MM.1S (cell line): ENCODE measurements at regions not wholly inside any gene's neighbourhood (a gene's known extent, or its start where the extent isn't known, plus 50 kb on each side); places are given as distances from the start of the nearest gene placed in this dataset.
"Not testable (repeated sequence)": the region's sequence is repeated elsewhere in the genome, so short reads cannot be mapped to it uniquely, and the experiment has no call there.

Experiments
- DNase-seq: peaks from one replicate; pipeline ENCODE4 v3.0.0-alpha.2; 2015
- H2AFZ ChIP-seq: fragments of 300-600 bp; sonication (generic); 2 replicates; pipeline ENCODE4 v1.6.0; 2016; ENCODE audit warnings: antibody characterized with exemption, low read length
- H3F3A ChIP-seq: fragments of 300-600 bp; sonication (generic); 2 replicates; pipeline ENCODE4 v1.6.1; 2016; ENCODE audit warnings: mild to moderate bottlenecking, antibody characterized with exemption, low read length, moderate library complexity, mixed read lengths; ENCODE audit not compliant: insufficient read depth
- H3K27ac ChIP-seq: fragments of 300-600 bp; sonication (generic); 2 replicates; pipeline ENCODE4 v1.5.1; 2016; ENCODE audit warnings: mild to moderate bottlenecking, low read length
- H3K27me3 ChIP-seq: fragments of 300-600 bp; sonication (generic); replicated peaks from 2 replicates; pipeline ENCODE4 v1.6.0; 2016; ENCODE audit warnings: low read length; ENCODE audit not compliant: insufficient read depth
- H3K36me3 ChIP-seq: fragments of 300-600 bp; sonication (generic); replicated peaks from 2 replicates; pipeline ENCODE4 v1.6.1; 2016; ENCODE audit warnings: mild to moderate bottlenecking, low read length, mixed read lengths; ENCODE audit not compliant: insufficient read depth
- H3K4me1 ChIP-seq: fragments of 300-600 bp; sonication (generic); 2 replicates; pipeline ENCODE4 v1.6.1; 2016; ENCODE audit warnings: low read length, mixed read lengths
- H3K4me2 ChIP-seq: fragments of 300-600 bp; sonication (generic); 2 replicates; pipeline ENCODE4 v1.6.0; 2016; ENCODE audit warnings: low read depth, low read length
- H3K4me3 ChIP-seq: fragments of 300-600 bp; sonication (generic); 2 replicates; pipeline ENCODE4 v1.5.1; 2016; ENCODE audit warnings: low read length, mixed read lengths
- H3K79me2 ChIP-seq: fragments of 300-600 bp; sonication (generic); 2 replicates; pipeline ENCODE4 v1.6.1; 2016; ENCODE audit warnings: mixed run types, low read length, mixed read lengths
- H3K9ac ChIP-seq: fragments of 300-600 bp; sonication (generic); 2 replicates; pipeline ENCODE4 v1.6.1; 2016; ENCODE audit warnings: low read length, mixed read lengths
- H3K9me2 ChIP-seq: fragments of 300-600 bp; sonication (generic); replicated peaks from 2 replicates; pipeline ENCODE4 v1.6.1; 2016; ENCODE audit warnings: mild to moderate bottlenecking, low read length, mixed read lengths; ENCODE audit not compliant: insufficient read depth
- H3K9me3 ChIP-seq: fragments of 300-600 bp; sonication (generic); replicated peaks from 2 replicates; pipeline ENCODE4 v1.6.1; 2016; ENCODE audit warnings: mild to moderate bottlenecking, low read length, mixed read lengths; ENCODE audit not compliant: insufficient read depth
- H4K20me1 ChIP-seq: fragments of 300-600 bp; sonication (generic); 2 replicates; pipeline ENCODE4 v1.6.1; 2016; ENCODE audit warnings: mild to moderate bottlenecking, low read length, moderate library complexity, mixed read lengths; ENCODE audit not compliant: insufficient read depth
- EZH2 ChIP-seq: fragments of 300-600 bp; sonication (generic); optimal IDR thresholded peaks from 2 replicates; pipeline ENCODE3; 2017; ENCODE audit warnings: low read depth, mild to moderate bottlenecking, antibody characterized with exemption, low read length, mixed read lengths
- EZH2phosphoT487 ChIP-seq: fragments of 300-600 bp; sonication (generic); IDR thresholded peaks from 2 replicates; pipeline ENCODE4 v1.6.1; 2018; ENCODE audit warnings: antibody characterized with exemption, low read length
- TF ChIP-seq, protein P1 (sequence below): fragments of 300-600 bp; sonication (generic); IDR thresholded peaks from 2 replicates; pipeline ENCODE4 v1.5.1; 2016; ENCODE audit warnings: antibody characterized with exemption, low read length, mixed read lengths

DNA sequence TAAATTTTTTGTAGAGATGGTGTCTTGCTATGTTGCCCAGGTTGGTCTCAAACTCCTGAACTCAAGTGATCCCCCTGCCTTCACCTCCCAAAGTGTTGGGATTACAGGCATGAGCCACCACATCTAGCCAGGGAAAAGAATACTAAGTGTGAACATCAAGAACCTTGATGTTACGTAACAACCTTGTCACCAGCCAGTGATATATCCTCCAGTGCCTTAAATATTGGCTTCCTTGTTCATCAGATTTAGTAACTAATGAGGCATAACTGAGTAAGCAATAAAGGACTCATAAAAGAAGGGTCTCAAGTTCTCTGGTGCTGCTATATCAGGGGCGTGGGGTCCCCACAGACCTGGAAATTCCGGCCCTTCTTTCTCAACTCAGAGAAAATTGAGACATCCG lies 60.5 kb upstream of the ENPEP start:
- no peaks in the 10 kb centered on the region for H4K20me1 ChIP-seq
- H3K9me3 ChIP-seq, result no peaks in the 10 kb centered on the region
- H3K9ac ChIP-seq, result no peak overlapping the region
- no peaks in the 10 kb centered on the region for H3F3A ChIP-seq
- no peaks in the 10 kb centered on the region for H3K9me2 ChIP-seq
- no peaks in the 10 kb centered on the region for H3K79me2 ChIP-seq
- no peaks in the 10 kb centered on the region for H3K36me3 ChIP-seq
- no peaks in the 10 kb centered on the region for H3K4me1 ChIP-seq
- H3K4me2 ChIP-seq, result no peak overlapping the region
- H3K27me3 ChIP-seq, result no peaks in the 10 kb centered on the region
- H3K4me3 ChIP-seq, result no peak overlapping the region
- H2AFZ ChIP-seq, result no peak overlapping the region
- no peak for DNase-seq
- no peak overlapping the region for H3K27ac ChIP-seq
- TF ChIP-seq EZH2phosphoT487 (no peak), EZH2 (no peak)
- TF ChIP-seq, protein P1, sequence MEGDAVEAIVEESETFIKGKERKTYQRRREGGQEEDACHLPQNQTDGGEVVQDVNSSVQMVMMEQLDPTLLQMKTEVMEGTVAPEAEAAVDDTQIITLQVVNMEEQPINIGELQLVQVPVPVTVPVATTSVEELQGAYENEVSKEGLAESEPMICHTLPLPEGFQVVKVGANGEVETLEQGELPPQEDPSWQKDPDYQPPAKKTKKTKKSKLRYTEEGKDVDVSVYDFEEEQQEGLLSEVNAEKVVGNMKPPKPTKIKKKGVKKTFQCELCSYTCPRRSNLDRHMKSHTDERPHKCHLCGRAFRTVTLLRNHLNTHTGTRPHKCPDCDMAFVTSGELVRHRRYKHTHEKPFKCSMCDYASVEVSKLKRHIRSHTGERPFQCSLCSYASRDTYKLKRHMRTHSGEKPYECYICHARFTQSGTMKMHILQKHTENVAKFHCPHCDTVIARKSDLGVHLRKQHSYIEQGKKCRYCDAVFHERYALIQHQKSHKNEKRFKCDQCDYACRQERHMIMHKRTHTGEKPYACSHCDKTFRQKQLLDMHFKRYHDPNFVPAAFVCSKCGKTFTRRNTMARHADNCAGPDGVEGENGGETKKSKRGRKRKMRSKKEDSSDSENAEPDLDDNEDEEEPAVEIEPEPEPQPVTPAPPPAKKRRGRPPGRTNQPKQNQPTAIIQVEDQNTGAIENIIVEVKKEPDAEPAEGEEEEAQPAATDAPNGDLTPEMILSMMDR, result no peak

DNA sequence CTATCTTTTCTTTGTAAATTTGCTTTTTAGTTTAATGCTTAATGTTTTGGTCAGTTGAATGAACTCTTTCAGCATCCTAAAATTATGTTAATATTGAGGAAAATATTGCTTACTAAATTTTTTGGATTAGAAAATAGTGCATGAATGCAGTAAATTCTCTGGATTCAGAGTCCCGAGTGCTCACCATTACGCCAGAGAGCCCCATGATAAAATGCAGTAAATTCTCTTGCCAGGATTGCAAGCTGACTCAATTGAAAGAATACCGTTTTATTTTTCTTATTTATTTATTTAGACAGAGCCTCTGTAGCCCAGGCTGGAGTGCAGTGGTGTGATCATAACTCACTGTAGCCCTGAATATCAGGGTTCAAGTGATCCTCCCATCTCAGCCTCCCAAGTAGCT lies 60.9 kb upstream of the ENPEP start:
- H3K9ac ChIP-seq, result no peak overlapping the region
- H4K20me1 ChIP-seq, result no peaks in the 10 kb centered on the region
- no peaks in the 10 kb centered on the region for H3K9me2 ChIP-seq
- no peak overlapping the region for H3K4me3 ChIP-seq
- H3K9me3 ChIP-seq, result no peaks in the 10 kb centered on the region
- DNase-seq, result no peak
- no peaks in the 10 kb centered on the region for H3K79me2 ChIP-seq
- H3K27ac ChIP-seq, result no peak overlapping the region
- no peaks in the 10 kb centered on the region for H3K36me3 ChIP-seq
- no peak for TF ChIP-seq EZH2
- TF ChIP-seq, protein P1, result no peak
- no peak for TF ChIP-seq EZH2phosphoT487
- H3K4me2 ChIP-seq, result no peak overlapping the region
- no peak overlapping the region for H2AFZ ChIP-seq
- H3F3A ChIP-seq, result no peaks in the 10 kb centered on the region
- H3K4me1 ChIP-seq, result no peaks in the 10 kb centered on the region
- H3K27me3 ChIP-seq, result no peaks in the 10 kb centered on the region

DNA sequence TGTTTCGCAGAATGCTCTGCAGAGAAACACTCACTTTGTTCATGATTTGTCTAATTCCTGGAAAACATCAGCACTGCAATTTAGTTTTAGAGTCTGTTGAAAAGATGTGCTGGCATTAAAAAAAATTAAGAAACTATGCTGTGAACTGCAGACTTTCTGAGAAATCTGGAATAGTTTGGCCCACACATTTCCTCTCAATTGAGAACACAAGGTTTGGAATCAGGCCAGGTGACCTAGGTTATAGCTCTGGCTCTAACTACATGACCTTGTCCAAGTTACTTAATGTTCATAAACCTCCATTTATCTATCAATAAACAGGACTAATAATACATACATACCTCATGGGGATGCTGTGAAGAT lies 61.4 kb upstream of the ENPEP start:
- H3K9ac ChIP-seq, result no peak overlapping the region
- no peak for DNase-seq
- no peaks in the 10 kb centered on the region for H4K20me1 ChIP-seq
- H3K4me3 ChIP-seq, result no peak overlapping the region
- H3K27ac ChIP-seq, result no peak overlapping the region
- H3K27me3 ChIP-seq, result no peaks in the 10 kb centered on the region
- no peaks in the 10 kb centered on the region for H3K9me3 ChIP-seq
- H3K4me2 ChIP-seq, result no peak overlapping the region
- no peaks in the 10 kb centered on the region for H3K4me1 ChIP-seq
- no peak overlapping the region for H2AFZ ChIP-seq
- no peak for TF ChIP-seq EZH2phosphoT487
- TF ChIP-seq EZH2, result no peak
- TF ChIP-seq, protein P1, result no peak
- H3K9me2 ChIP-seq, result no peaks in the 10 kb centered on the region
- H3K36me3 ChIP-seq, result no peaks in the 10 kb centered on the region
- no peaks in the 10 kb centered on the region for H3K79me2 ChIP-seq
- no peaks in the 10 kb centered on the region for H3F3A ChIP-seq

DNA sequence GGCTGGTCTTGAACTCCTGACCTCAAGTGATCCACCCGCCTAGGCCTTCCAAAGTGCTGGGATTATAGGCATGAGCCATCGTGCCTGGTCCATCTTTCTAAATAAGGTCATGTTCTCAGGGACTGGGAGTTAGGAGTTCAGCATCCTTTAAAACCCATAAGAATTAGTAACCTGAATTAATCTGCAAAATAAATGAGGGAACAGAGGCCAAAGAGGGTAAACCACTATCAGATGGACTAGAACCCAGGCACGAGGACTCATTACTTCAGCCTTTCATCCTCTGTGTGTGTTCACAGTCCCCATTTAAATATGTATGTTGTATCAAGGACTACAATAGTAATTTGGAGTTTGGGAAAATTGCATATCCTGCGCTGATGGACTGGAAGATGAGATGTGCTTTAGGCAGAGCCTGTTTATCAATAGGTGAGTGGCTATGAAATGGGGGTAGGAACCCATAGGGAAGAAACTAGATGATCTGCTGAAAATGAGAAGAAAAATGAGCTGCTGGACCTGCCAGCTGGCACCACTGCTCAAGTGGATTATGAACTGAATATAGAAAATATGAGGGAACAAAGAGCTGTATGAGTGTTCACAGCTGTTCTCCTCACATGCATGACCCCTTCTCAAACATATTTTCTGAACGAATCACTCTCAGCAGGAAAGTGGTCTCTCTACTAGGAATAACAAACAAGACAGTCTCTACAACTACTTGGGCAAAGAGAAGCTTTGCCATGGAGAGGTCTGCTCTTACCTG lies 62.0 kb upstream of the ENPEP start:
- not testable (repeated sequence) for DNase-seq, H3K27me3 ChIP-seq, H3K79me2 ChIP-seq, H3K9ac ChIP-seq, H3K4me2 ChIP-seq, H3K9me3 ChIP-seq, H3K4me1 ChIP-seq, H4K20me1 ChIP-seq, H3K4me3 ChIP-seq, H3K27ac ChIP-seq, H3K9me2 ChIP-seq, H3K36me3 ChIP-seq, H2AFZ ChIP-seq, H3F3A ChIP-seq
